GM21381 (cell line): ENCODE measurements at regions not wholly inside any gene's neighbourhood (a gene's known extent, or its start where the extent isn't known, plus 50 kb on each side); places are given as distances from the start of the nearest gene placed in this dataset.
"Not testable (repeated sequence)": the region's sequence is repeated elsewhere in the genome, so short reads cannot be mapped to it uniquely, and the experiment has no call there.

ENCODE experiments used
- ATAC-seq: cut with Tn5 transposase; IDR thresholded peaks from one replicate; pipeline ENCODE4 v1.9.1; 2021; ENCODE audit warnings: mild to moderate bottlenecking, moderate library complexity; ENCODE audit not compliant: unreplicated experiment

GRCh38 chr2:129492548-129492947, 486.9 kb upstream of the RAB6C start:
- no peak for ATAC-seq

GRCh38 chr2:129499747-129500146, 479.7 kb upstream of the RAB6C start:
- no peak for ATAC-seq

- ATAC-seq: no peak
Measured at GRCh38 chr2:129502781-129503180, 476.7 kb upstream of the RAB6C start.

- ATAC-seq: no peak
Measured at GRCh38 chr2:129504646-129505045, 474.8 kb upstream of the RAB6C start.

- ATAC-seq: no peak
Measured at GRCh38 chr2:129518937-129519336, 460.5 kb upstream of the RAB6C start.

GRCh38 chr2:129532158-129532557, 447.3 kb upstream of the RAB6C start:
- not testable (repeated sequence) for ATAC-seq

GRCh38 chr2:129548880-129549279, 430.6 kb upstream of the RAB6C start:
- ATAC-seq: no peak

GRCh38 chr2:129550536-129550935, 428.9 kb upstream of the RAB6C start:
- ATAC-seq: no peak

GRCh38 chr2:129554373-129554772, 425.1 kb upstream of the RAB6C start:
- ATAC-seq: no peak

- ATAC-seq: no peak
Measured at GRCh38 chr2:129559101-129559500, 420.4 kb upstream of the RAB6C start.

GRCh38 chr2:129565551-129566109, 413.8 kb upstream of the RAB6C start:
- no peak for ATAC-seq

- ATAC-seq: not testable (repeated sequence)
Measured at GRCh38 chr2:129570812-129571211, 408.7 kb upstream of the RAB6C start.

GRCh38 chr2:129575431-129575830, 404.0 kb upstream of the RAB6C start:
- no peak for ATAC-seq

- ATAC-seq: no peak
Measured at GRCh38 chr2:129575880-129576279, 403.6 kb upstream of the RAB6C start.

GRCh38 chr2:129580001-129580400, 399.5 kb upstream of the RAB6C start:
- ATAC-seq: no peak

- ATAC-seq: no peak
Measured at GRCh38 chr2:129585760-129586159, 393.7 kb upstream of the RAB6C start.

GRCh38 chr2:129587426-129588064, 391.9 kb upstream of the RAB6C start:
- no peak for ATAC-seq

GRCh38 chr2:129604560-129604959, 374.9 kb upstream of the RAB6C start:
- no peak for ATAC-seq

- no peak for ATAC-seq
Measured at GRCh38 chr2:129605646-129606045, 373.8 kb upstream of the RAB6C start.

- ATAC-seq: no peak
Measured at GRCh38 chr2:129606496-129607270, 372.8 kb upstream of the RAB6C start.

GRCh38 chr2:129609224-129609623, 370.2 kb upstream of the RAB6C start:
- no peak for ATAC-seq

- ATAC-seq: no peak
Measured at GRCh38 chr2:129610766-129611165, 368.7 kb upstream of the RAB6C start.
